Breast epithelium (tissue), 4 donors: ENCODE measurements at regions not wholly inside any gene's neighbourhood (a gene's known extent, or its start where the extent isn't known, plus 50 kb on each side); places are given as distances from the start of the nearest gene placed in this dataset.

ENCODE experiments used
- DNase-seq, 2 donors: peaks; one replicate each; pipeline ENCODE4 v3.0.0-alpha.2; 2019; ENCODE audit warnings: low spot score in 2 of 2
- H3K27ac ChIP-seq, 2 donors: fragments of 200-600 bp; sonication (generic) in 1 of 2; one replicate each; pipeline ENCODE4 v1.5.1; 2016 to 2019; ENCODE audit warnings: mild to moderate bottlenecking in 1 of 2
- H3K27me3 ChIP-seq, 2 donors: fragments of 200-600 bp; sonication (generic) in 1 of 2; one replicate each; pipeline versions ENCODE4 v1.5.1 to v1.6.0; 2017 to 2019; ENCODE audit warnings: control low read depth in 1 of 2, mild to moderate bottlenecking in 1 of 2
- H3K36me3 ChIP-seq: fragments of 200-600 bp; one replicate; pipeline ENCODE4 v1.5.1; 2019
- H3K4me1 ChIP-seq, 2 donors: fragments of 200-600 bp; sonication (generic); one replicate each; pipeline ENCODE4 v1.5.1; 2016 to 2019; ENCODE audit warnings: control low read depth in 1 of 2
- H3K4me3 ChIP-seq, 3 donors: fragments of 200-600 bp; sonication (generic); 1 replicate in 2 of 3; 2 replicates in 1 of 3; pipeline ENCODE4 v1.5.1; 2016 to 2019; ENCODE audit warnings: mild to moderate bottlenecking in 3 of 3, moderate library complexity in 2 of 3
- H3K9me3 ChIP-seq, 2 donors: fragments of 200-600 bp; sonication (generic) in 1 of 2; one replicate each; pipeline ENCODE4 v1.5.1; 2016 to 2019; ENCODE audit warnings: control low read depth in 1 of 2
- POLR2A ChIP-seq: fragments of 450-650 bp; IDR thresholded peaks from one replicate; pipeline ENCODE4 v1.6.1; 2016; ENCODE audit warnings: antibody characterized with exemption, mild to moderate bottlenecking, moderate library complexity
- POLR2AphosphoS5 ChIP-seq, 3 donors: sonication (generic); formaldehyde crosslinking; IDR thresholded peaks; one replicate each; pipeline ENCODE4 v1.6.1; 2017; ENCODE audit warnings: antibody characterized with exemption in 3 of 3
- intact Hi-C: fragments of 100-400 bp; cut with DNase I; formaldehyde crosslinking; loops from one replicate; pipeline ENCODE4 v1.15.1; 2023; ENCODE audit warnings: low total_unique reads
- TF ChIP-seq, protein P1 (sequence below), 3 donors: fragments of 450-650 bp; IDR thresholded peaks; one replicate each; pipeline ENCODE4 v1.5.1; 2016 to 2017; ENCODE audit warnings: antibody characterized with exemption in 3 of 3, mild to moderate bottlenecking in 3 of 3, moderate library complexity in 3 of 3

DNA sequence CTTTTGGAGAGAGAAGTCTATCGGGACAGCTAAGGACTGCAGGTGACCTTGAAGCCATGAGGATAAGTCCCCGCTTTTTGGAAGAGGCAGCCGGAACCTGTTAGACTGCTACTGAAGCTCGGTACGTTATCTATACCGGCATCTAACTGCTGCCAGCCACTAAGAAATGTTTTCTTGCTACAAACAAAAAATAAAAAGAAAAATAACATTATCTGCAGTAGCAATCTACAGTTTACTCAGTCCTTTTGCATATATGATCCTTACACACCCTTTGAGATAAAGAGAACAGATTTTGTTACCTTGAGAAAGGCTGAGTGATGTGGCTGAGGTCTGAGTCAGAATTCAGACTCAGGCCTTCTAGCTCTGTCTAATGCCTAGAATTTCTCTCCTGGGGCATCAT lies 314.6 kb downstream of the CDH26 start:
- H3K9me3 ChIP-seq = no peaks in the 10 kb centered on the region
- TF ChIP-seq, protein P1, sequence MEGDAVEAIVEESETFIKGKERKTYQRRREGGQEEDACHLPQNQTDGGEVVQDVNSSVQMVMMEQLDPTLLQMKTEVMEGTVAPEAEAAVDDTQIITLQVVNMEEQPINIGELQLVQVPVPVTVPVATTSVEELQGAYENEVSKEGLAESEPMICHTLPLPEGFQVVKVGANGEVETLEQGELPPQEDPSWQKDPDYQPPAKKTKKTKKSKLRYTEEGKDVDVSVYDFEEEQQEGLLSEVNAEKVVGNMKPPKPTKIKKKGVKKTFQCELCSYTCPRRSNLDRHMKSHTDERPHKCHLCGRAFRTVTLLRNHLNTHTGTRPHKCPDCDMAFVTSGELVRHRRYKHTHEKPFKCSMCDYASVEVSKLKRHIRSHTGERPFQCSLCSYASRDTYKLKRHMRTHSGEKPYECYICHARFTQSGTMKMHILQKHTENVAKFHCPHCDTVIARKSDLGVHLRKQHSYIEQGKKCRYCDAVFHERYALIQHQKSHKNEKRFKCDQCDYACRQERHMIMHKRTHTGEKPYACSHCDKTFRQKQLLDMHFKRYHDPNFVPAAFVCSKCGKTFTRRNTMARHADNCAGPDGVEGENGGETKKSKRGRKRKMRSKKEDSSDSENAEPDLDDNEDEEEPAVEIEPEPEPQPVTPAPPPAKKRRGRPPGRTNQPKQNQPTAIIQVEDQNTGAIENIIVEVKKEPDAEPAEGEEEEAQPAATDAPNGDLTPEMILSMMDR (IDR thresholded peaks at IDR 0.05) = no peak
- TF ChIP-seq POLR2A = no peak
- TF ChIP-seq POLR2AphosphoS5 (IDR thresholded peaks at IDR 0.05) = no peak
- no peaks in the 10 kb centered on the region for H3K27me3 ChIP-seq
- H3K36me3 ChIP-seq = no peaks in the 10 kb centered on the region
- intact Hi-C loops = no loop called here
- H3K4me3 ChIP-seq = no peak overlapping the region
- no peaks in the 10 kb centered on the region for H3K4me1 ChIP-seq
- no peak for DNase-seq
- H3K27ac ChIP-seq = no peak overlapping the region

DNA sequence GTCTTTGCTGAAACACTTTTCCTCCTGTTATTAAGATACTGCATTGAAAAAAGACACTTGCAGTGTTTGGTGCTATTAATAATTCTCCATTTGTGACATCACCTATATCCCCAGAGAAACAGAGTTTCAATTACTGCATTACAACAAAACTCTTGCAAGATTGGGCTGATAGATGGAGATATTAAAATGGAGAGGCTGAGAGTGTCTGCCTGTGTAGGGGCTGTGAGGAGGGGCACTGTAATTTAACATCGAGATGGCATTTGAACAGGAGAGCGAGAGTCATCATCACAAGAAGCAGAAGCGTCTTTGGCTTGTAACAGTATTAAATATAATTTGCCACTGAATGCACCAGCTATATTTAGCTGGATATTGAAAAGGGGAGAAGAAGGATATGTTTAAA lies 316.5 kb downstream of the CDH26 start:
- Histone ChIP-seq H3K4me1 (no peaks in the 10 kb centered on the region), H3K27ac (no peak overlapping the region), H3K9me3 (no peaks in the 10 kb centered on the region), H3K27me3 (no peaks in the 10 kb centered on the region), H3K36me3 (no peaks in the 10 kb centered on the region), H3K4me3 (no peak overlapping the region)
- intact Hi-C loops = no loop called here
- no peak for DNase-seq
- TF ChIP-seq POLR2A (no peak), POLR2AphosphoS5 (IDR thresholded peaks at IDR 0.05) (no peak)
- TF ChIP-seq, protein P1 (IDR thresholded peaks at IDR 0.05) = no peak

DNA sequence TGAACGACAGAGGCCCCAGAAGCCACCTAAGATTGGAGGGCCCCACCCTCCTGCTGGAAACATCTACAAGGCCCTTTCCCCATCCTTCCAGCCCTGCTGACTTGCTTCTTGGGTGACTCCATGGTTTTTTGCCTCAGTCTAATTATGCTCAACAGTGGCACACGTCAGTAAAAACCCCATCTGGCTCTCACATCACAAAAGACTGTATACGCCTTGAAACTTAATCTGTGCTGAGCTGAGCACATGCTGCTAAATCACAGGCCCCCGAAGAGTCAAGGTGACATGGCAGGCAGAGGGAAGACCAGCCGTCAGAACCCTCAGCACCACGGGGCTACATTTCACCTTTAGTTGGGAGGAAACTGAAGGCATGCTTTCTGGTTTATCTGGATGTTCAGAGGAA lies 323.1 kb downstream of the CDH26 start:
- H3K27me3 ChIP-seq = no peaks in the 10 kb centered on the region
- H3K9me3 ChIP-seq = peaks cover 0 to 16% of the 10 kb centered on the region in 2 donors
- DNase-seq = no peak
- H3K4me3 ChIP-seq = no peak overlapping the region
- no peak overlapping the region for H3K27ac ChIP-seq
- intact Hi-C loops = no loop called here
- TF ChIP-seq POLR2AphosphoS5 (IDR thresholded peaks at IDR 0.05) = no peak
- TF ChIP-seq POLR2A = no peak
- TF ChIP-seq, protein P1 (IDR thresholded peaks at IDR 0.05) = no peak
- H3K4me1 ChIP-seq = no peaks in the 10 kb centered on the region
- H3K36me3 ChIP-seq = no peaks in the 10 kb centered on the region

DNA sequence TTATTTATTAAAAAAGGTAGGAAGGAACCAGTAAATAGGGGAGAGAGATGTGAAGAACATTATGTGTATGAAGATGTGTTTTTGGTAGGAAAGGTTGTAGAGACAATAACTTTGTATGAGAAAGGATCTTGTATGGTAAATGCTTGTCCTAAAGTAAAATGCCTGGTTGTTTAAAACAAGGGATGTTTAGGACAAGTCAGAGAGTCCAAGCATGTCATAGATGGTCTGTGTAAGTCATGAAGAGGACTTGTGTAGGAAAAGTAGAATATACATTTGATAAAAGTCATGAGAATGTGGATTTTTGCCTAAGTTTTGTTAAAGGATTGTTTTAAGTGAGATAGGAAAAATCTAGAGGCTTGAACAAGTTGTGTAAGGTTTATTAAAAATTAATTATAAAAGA lies 325.1 kb downstream of the CDH26 start:
- peaks cover 0 to 16% of the 10 kb centered on the region in 2 donors for H3K9me3 ChIP-seq
- no peak overlapping the region for H3K27ac ChIP-seq
- H3K4me1 ChIP-seq = no peaks in the 10 kb centered on the region
- H3K27me3 ChIP-seq = no peaks in the 10 kb centered on the region
- intact Hi-C loops = no loop called here
- no peak for DNase-seq
- TF ChIP-seq POLR2A (no peak), POLR2AphosphoS5 (IDR thresholded peaks at IDR 0.05) (no peak)
- TF ChIP-seq, protein P1 (IDR thresholded peaks at IDR 0.05) = no peak
- H3K36me3 ChIP-seq = no peaks in the 10 kb centered on the region
- H3K4me3 ChIP-seq = no peak overlapping the region

DNA sequence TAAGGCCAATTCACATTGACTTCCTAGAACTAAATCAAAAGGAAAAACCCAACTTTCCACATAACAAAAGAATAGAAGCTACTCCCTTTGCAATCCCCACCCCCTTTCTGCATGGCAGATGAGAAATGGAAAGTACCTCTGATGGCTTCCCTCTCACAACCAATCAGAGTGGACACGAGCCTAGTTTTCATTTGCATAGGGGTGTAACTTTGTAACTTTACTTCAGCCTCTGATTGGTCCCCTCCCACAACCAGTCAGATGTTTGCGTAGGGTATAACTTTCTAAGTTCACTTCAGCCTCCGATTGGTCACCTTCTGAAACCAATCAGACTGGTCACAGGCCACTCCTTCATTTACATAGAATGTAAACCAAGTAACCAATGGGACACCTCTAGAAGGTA lies 328.5 kb downstream of the CDH26 start:
- Histone ChIP-seq H3K27ac (no peak overlapping the region), H3K27me3 (no peaks in the 10 kb centered on the region), H3K4me3 (no peak overlapping the region), H3K9me3 (peaks cover 18 to 35% of the 10 kb centered on the region in 2 donors), H3K4me1 (no peaks in the 10 kb centered on the region), H3K36me3 (no peaks in the 10 kb centered on the region)
- no peak for TF ChIP-seq POLR2AphosphoS5 (IDR thresholded peaks at IDR 0.05)
- TF ChIP-seq, protein P1 (IDR thresholded peaks at IDR 0.05) = no peak
- TF ChIP-seq POLR2A = no peak
- intact Hi-C loops = no loop called here
- no peak for DNase-seq
